Osteocyte (in vitro differentiated cells): ENCODE measurements at regions not wholly inside any gene's neighbourhood (a gene's known extent, or its start where the extent isn't known, plus 50 kb on each side); places are given as distances from the start of the nearest gene placed in this dataset.

Experiments
- DNase-seq: peaks from one replicate; pipeline ENCODE4 v3.0.0; 2021; ENCODE audit warnings: mixed read lengths; ENCODE audit not compliant: unreplicated experiment; ENCODE audit errors: extremely low spot score
- H3K27ac Mint-ChIP-seq: one replicate; pipeline ENCODE4 v1.8.0; 2021; ENCODE audit warnings: mild to moderate bottlenecking, mixed read lengths; ENCODE audit not compliant: unreplicated experiment
- H3K27me3 Mint-ChIP-seq: one replicate; pipeline ENCODE4 v1.8.0; 2021; ENCODE audit warnings: mixed read lengths; ENCODE audit not compliant: unreplicated experiment
- H3K36me3 Mint-ChIP-seq: one replicate; pipeline ENCODE4 v1.8.0; 2021; ENCODE audit warnings: mixed read lengths; ENCODE audit not compliant: unreplicated experiment
- H3K4me1 Mint-ChIP-seq: one replicate; pipeline ENCODE4 v1.8.0; 2021; ENCODE audit warnings: mixed read lengths; ENCODE audit not compliant: unreplicated experiment
- H3K4me3 Mint-ChIP-seq: one replicate; pipeline ENCODE4 v1.8.0; 2021; ENCODE audit warnings: mild to moderate bottlenecking, moderate library complexity, mixed read lengths; ENCODE audit not compliant: unreplicated experiment
- H3K9me3 Mint-ChIP-seq: one replicate; pipeline ENCODE4 v1.8.0; 2021; ENCODE audit warnings: mixed read lengths; ENCODE audit not compliant: unreplicated experiment
- CTCF ChIP-seq: fragments of 200-600 bp; sonication (generic); IDR thresholded peaks from 2 replicates; pipeline ENCODE4 v1.5.0; 2021; ENCODE audit warnings: antibody characterized with exemption, mild to moderate bottlenecking, moderate library complexity

GRCh38 chr5:56513141-56513540, 280.0 kb upstream of the ANKRD55 start:
- Mint-ChIP-seq H3K36me3 (no peaks in the 10 kb centered on the region), H3K9me3 (no peaks in the 10 kb centered on the region), H3K4me3 (no peak overlapping the region), H3K27ac (no peak overlapping the region), H3K4me1 (peaks cover 14% of the 10 kb centered on the region), H3K27me3 (no peaks in the 10 kb centered on the region)
- TF ChIP-seq CTCF: no peak
- DNase-seq: no peak

GRCh38 chr5:56512313-56512996, 279.3 kb upstream of the ANKRD55 start:
- no peaks in the 10 kb centered on the region for H3K9me3 Mint-ChIP-seq

GRCh38 chr5:56511326-56511841, 278.3 kb upstream of the ANKRD55 start:
- no peak for DNase-seq
- Mint-ChIP-seq H3K4me1 (peaks cover 29% of the 10 kb centered on the region), H3K9me3 (no peaks in the 10 kb centered on the region), H3K36me3 (no peaks in the 10 kb centered on the region), H3K27me3 (no peaks in the 10 kb centered on the region), H3K27ac (no peak overlapping the region), H3K4me3 (no peak overlapping the region)
- no peak for TF ChIP-seq CTCF

More at GRCh38 chr5:56512313-56512996, 279.3 kb upstream of the ANKRD55 start:
- no peak for TF ChIP-seq CTCF
- Mint-ChIP-seq H3K4me3 (no peak overlapping the region), H3K4me1 (peaks cover 19% of the 10 kb centered on the region), H3K36me3 (no peaks in the 10 kb centered on the region), H3K27ac (no peak overlapping the region), H3K27me3 (no peaks in the 10 kb centered on the region)
- no peak for DNase-seq

GRCh38 chr5:56508249-56508648, 275.1 kb upstream of the ANKRD55 start:
- Mint-ChIP-seq H3K27ac (no peak overlapping the region), H3K4me3 (no peak overlapping the region), H3K9me3 (no peaks in the 10 kb centered on the region), H3K4me1 (peaks cover 33% of the 10 kb centered on the region), H3K27me3 (no peaks in the 10 kb centered on the region), H3K36me3 (no peaks in the 10 kb centered on the region)
- no peak for DNase-seq
- TF ChIP-seq CTCF: no peak

- DNase-seq: no peak
- H3K4me3 Mint-ChIP-seq: no peak overlapping the region
- no peaks in the 10 kb centered on the region for H3K36me3 Mint-ChIP-seq
- no peak overlapping the region for H3K27ac Mint-ChIP-seq
- TF ChIP-seq CTCF: no peak
- no peaks in the 10 kb centered on the region for H3K27me3 Mint-ChIP-seq
- peaks cover 33% of the 10 kb centered on the region for H3K4me1 Mint-ChIP-seq
- no peaks in the 10 kb centered on the region for H3K9me3 Mint-ChIP-seq
Measured at GRCh38 chr5:56507351-56507930, 274.3 kb upstream of the ANKRD55 start.
